NT2/D1 (cell line): ENCODE measurements at regions not wholly inside any gene's neighbourhood (a gene's known extent, or its start where the extent isn't known, plus 50 kb on each side); places are given as distances from the start of the nearest gene placed in this dataset.

Experiments used
- SUZ12 ChIP-seq: IDR thresholded peaks from 2 replicates; pipeline ENCODE4 v1.6.1; 2011; ENCODE audit not compliant: insufficient read length, insufficient read depth; ENCODE audit errors: extremely low read depth
- ZNF274 ChIP-seq: IDR thresholded peaks from 2 replicates; pipeline ENCODE4 v1.6.1; 2011; ENCODE audit warnings: mild to moderate bottlenecking, low read depth, low read length

DNA sequence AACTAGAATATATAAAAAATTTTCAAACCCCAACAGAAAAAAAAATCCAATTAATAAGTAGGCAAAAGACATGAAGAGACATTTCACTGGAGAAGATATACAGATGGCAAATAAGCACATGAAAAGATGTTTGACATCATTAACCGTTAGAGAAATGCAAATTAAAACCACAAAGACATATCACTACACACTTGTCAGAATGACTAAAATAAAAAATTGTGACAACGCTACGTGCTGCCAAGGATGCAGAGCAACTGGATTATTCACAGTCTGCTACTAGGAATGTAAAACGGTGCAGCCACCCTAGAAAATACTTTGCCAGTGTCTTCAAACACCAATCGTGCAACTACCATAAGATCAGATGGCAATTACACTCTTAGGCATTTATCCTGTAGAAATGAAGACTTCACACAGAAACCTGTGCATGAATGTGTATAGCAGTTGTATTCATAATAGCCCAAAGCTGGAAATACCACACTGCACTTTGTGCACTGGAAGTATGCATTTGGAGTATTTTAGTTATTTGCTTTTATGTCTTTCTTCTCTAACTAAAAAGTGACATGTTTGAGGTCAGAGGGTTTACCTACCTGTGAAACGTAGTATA is 75.3 kb upstream of the PALMD start:
- TF ChIP-seq SUZ12 (no peak), ZNF274 (no peak)
